ENCODE measurements at regions not wholly inside any gene's neighbourhood (a gene's known extent, or its start where the extent isn't known, plus 50 kb on each side); places are given as distances from the start of the nearest gene placed in this dataset.

DNA sequence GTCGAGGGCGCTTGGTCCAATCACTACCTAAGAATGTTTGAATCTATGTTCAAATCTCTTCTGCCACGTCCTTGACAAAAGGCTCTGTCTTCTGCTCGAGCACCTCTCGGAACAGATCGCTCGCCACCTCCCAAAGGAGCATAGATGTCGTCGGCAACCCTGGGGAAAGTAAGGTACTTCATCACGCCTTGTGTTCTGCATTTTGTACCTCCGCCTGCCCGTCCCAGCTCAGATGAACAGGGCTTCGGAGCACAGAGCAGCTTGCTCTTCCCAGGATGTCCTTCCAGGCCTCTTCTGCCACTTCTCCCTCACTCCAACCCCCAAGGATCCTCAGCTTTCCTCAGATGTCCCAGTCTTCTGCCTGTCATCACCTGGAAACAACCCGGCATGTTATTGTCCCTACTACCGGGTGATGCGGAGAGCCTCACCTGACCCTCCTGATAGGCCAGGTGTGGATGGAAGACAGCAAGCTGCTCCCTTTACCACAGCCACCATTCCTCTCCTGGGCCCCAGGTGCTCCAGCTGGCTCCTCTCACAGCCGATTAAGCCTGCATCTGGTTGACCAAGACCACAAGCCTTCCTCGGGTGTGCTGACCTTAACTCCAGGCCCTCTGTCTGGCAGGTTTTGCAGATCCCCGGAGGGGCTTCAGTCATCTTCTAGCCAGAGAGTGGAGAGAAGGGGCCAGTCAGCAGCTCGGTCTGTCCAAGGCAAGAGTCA is 270.5 kb downstream of the FAM43A start:
- Histone ChIP-seq H3K4me3 (ENCODE audit: low read depth, low read length) (no peak overlapping the region), H3K79me2 (ENCODE audit: control insufficient read depth, insufficient read depth, low read length, poor library complexity) (no peaks in the 10 kb centered on the region), H3K9ac (ENCODE audit: low read length) (no peak overlapping the region), H4K8ac (ENCODE audit: low read depth, low read length) (no peak overlapping the region), H2AFZ (ENCODE audit: insufficient read depth, low read length, poor library complexity) (no peak overlapping the region), H2BK12ac (ENCODE audit: low read length) (no peak overlapping the region), H3K18ac (ENCODE audit: low read length) (no peak overlapping the region), H3K27me3 (ENCODE audit: insufficient read depth, low read length) (no peaks in the 10 kb centered on the region), H3K36me3 (ENCODE audit: control insufficient read depth in 1 of 2, insufficient read depth in 2 of 2, low read length in 2 of 2) (no peaks in the 10 kb centered on the region), H2AK5ac (ENCODE audit: low read length) (no peak overlapping the region), H3K4me2 (ENCODE audit: low read length) (no peak overlapping the region), H3K4me1 (ENCODE audit: control insufficient read depth in 1 of 2, insufficient read depth in 2 of 2, low read length in 2 of 2) (peaks cover 0 to 3% of the 10 kb centered on the region in 2 experiments), H3K79me1 (ENCODE audit: low read length) (no peaks in the 10 kb centered on the region), H3K4ac (ENCODE audit: low read depth, low read length) (no peak overlapping the region), H3K9me3 (ENCODE audit: insufficient read depth, low read depth, low read length) (no peaks in the 10 kb centered on the region), H3K14ac (ENCODE audit: low read length) (no peak overlapping the region), H3K23ac (ENCODE audit: low read length) (no peak overlapping the region), H4K91ac (ENCODE audit: low read depth, low read length) (no peak overlapping the region), H2BK5ac (ENCODE audit: low read depth, low read length, poor library complexity) (no peak overlapping the region), H2BK120ac (ENCODE audit: insufficient read depth, low read length, poor library complexity) (no peak overlapping the region), H4K12ac (ENCODE audit: low read depth, low read length) (no peak overlapping the region), H3K27ac (ENCODE audit: low read depth, low read length) (no peak overlapping the region)
- no CpG with 5 or more reads among the region's 20 CpGs for WGBS (ENCODE audit: extremely low coverage, insufficient coverage, insufficient read length)
- no peak for DNase-seq

- Histone ChIP-seq H3K18ac (ENCODE audit: low read length) (no peak overlapping the region), H4K12ac (ENCODE audit: low read depth, low read length) (no peak overlapping the region), H2BK12ac (ENCODE audit: low read length) (no peak overlapping the region), H3K14ac (ENCODE audit: low read length) (no peak overlapping the region), H3K79me2 (ENCODE audit: control insufficient read depth, insufficient read depth, low read length, poor library complexity) (no peaks in the 10 kb centered on the region), H3K4me1 (ENCODE audit: control insufficient read depth in 1 of 2, insufficient read depth in 2 of 2, low read length in 2 of 2) (peaks cover 0 to 3% of the 10 kb centered on the region in 2 experiments), H2AK5ac (ENCODE audit: low read length) (no peak overlapping the region), H3K79me1 (ENCODE audit: low read length) (no peaks in the 10 kb centered on the region), H3K4ac (ENCODE audit: low read depth, low read length) (no peak overlapping the region), H3K4me3 (ENCODE audit: low read depth, low read length) (no peak overlapping the region), H3K9me3 (ENCODE audit: insufficient read depth, low read depth, low read length) (no peaks in the 10 kb centered on the region), H3K27ac (ENCODE audit: low read depth, low read length) (no peak overlapping the region), H3K23ac (ENCODE audit: low read length) (no peak overlapping the region), H2BK120ac (ENCODE audit: insufficient read depth, low read length, poor library complexity) (no peak overlapping the region), H4K91ac (ENCODE audit: low read depth, low read length) (no peak overlapping the region), H3K27me3 (ENCODE audit: insufficient read depth, low read length) (no peaks in the 10 kb centered on the region), H3K36me3 (ENCODE audit: control insufficient read depth in 1 of 2, insufficient read depth in 2 of 2, low read length in 2 of 2) (no peaks in the 10 kb centered on the region), H2BK5ac (ENCODE audit: low read depth, low read length, poor library complexity) (no peak overlapping the region), H2AFZ (ENCODE audit: insufficient read depth, low read length, poor library complexity) (no peak overlapping the region), H3K9ac (ENCODE audit: low read length) (no peak overlapping the region), H4K8ac (ENCODE audit: low read depth, low read length) (no peak overlapping the region), H3K4me2 (ENCODE audit: low read length) (no peak overlapping the region)
- no CpG with 5 or more reads among the region's 17 CpGs for WGBS (ENCODE audit: extremely low coverage, insufficient coverage, insufficient read length)
- DNase-seq = no peak
Observed at GRCh38 chr3:194956697-194957396, 271.2 kb downstream of the FAM43A start.

DNA sequence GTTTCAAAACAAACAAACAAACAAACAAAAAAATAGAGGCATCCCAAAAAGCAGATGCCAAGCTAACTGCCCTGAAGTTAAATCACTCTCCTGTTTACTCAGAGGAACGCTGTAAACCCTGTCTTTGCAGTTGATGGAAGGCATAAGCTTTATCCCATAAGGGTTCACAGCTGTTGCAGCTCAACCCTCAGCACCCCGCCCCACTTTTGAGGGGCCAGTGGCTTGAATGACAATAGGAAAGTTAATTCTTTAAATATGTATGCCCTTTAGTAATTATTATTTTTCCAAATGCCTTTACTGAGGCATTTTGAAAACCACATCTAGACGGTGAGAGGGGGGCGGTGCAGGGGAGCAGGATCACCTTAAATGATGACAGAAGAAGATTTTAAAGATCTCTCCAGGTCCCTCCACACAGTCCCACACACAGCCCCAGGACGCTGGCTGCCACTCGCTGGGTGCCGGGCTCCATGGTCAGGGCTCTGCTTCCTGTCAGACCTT is 272.1 kb downstream of the FAM43A start:
- Histone ChIP-seq H3K4me3 (ENCODE audit: low read depth, low read length) (no peak overlapping the region), H3K14ac (ENCODE audit: low read length) (no peak overlapping the region), H3K4me1 (ENCODE audit: control insufficient read depth in 1 of 2, insufficient read depth in 2 of 2, low read length in 2 of 2) (peaks cover 0 to 3% of the 10 kb centered on the region in 2 experiments), H4K12ac (ENCODE audit: low read depth, low read length) (no peak overlapping the region), H3K36me3 (ENCODE audit: control insufficient read depth in 1 of 2, insufficient read depth in 2 of 2, low read length in 2 of 2) (no peaks in the 10 kb centered on the region), H4K91ac (ENCODE audit: low read depth, low read length) (no peak overlapping the region), H3K27ac (ENCODE audit: low read depth, low read length) (no peak overlapping the region), H2BK5ac (ENCODE audit: low read depth, low read length, poor library complexity) (no peak overlapping the region), H2BK120ac (ENCODE audit: insufficient read depth, low read length, poor library complexity) (no peak overlapping the region), H3K27me3 (ENCODE audit: insufficient read depth, low read length) (no peaks in the 10 kb centered on the region), H2BK12ac (ENCODE audit: low read length) (no peak overlapping the region), H2AK5ac (ENCODE audit: low read length) (no peak overlapping the region), H3K23ac (ENCODE audit: low read length) (no peak overlapping the region), H3K9ac (ENCODE audit: low read length) (no peak overlapping the region), H3K79me1 (ENCODE audit: low read length) (no peaks in the 10 kb centered on the region), H2AFZ (ENCODE audit: insufficient read depth, low read length, poor library complexity) (no peak overlapping the region), H3K79me2 (ENCODE audit: control insufficient read depth, insufficient read depth, low read length, poor library complexity) (no peaks in the 10 kb centered on the region), H3K4ac (ENCODE audit: low read depth, low read length) (no peak overlapping the region), H3K9me3 (ENCODE audit: insufficient read depth, low read depth, low read length) (no peaks in the 10 kb centered on the region), H3K18ac (ENCODE audit: low read length) (no peak overlapping the region), H4K8ac (ENCODE audit: low read depth, low read length) (no peak overlapping the region), H3K4me2 (ENCODE audit: low read length) (no peak overlapping the region)
- DNase-seq = no peak
- no CpG with 5 or more reads among the region's 7 CpGs for WGBS (ENCODE audit: extremely low coverage, insufficient coverage, insufficient read length)

DNA sequence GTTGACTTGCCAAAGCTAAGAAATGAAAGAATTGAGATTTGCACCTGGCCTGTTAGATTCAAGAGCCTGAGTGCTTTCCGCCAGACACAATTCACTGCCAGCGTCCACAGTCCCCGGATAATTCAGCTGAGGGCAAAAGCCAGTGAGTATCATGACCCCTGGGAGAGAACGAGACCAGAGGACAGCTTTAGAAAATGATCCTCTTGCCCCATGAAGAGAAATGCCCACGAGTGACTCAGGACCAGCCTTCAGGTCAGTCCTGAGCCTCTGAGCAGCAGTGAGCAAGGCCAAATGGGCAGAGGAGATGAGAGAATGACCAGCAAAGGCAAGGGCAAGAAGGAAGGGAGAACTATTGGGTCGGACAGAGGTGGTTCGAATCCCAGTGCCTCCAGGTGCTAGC is 273.5 kb downstream of the FAM43A start:
- H3K4me3 ChIP-seq (ENCODE audit: low read depth, low read length) = no peak overlapping the region

More for the DNA sequence above, 273.5 kb downstream of the FAM43A start:
- Histone ChIP-seq H4K91ac (ENCODE audit: low read depth, low read length) (no peak overlapping the region), H2BK120ac (ENCODE audit: insufficient read depth, low read length, poor library complexity) (no peak overlapping the region), H3K18ac (ENCODE audit: low read length) (no peak overlapping the region), H3K4me1 (ENCODE audit: control insufficient read depth in 1 of 2, insufficient read depth in 2 of 2, low read length in 2 of 2) (no peaks in the 10 kb centered on the region), H3K4me2 (ENCODE audit: low read length) (no peak overlapping the region), H3K9ac (ENCODE audit: low read length) (no peak overlapping the region), H3K9me3 (ENCODE audit: insufficient read depth, low read depth, low read length) (no peaks in the 10 kb centered on the region), H3K79me1 (ENCODE audit: low read length) (no peaks in the 10 kb centered on the region), H2BK12ac (ENCODE audit: low read length) (no peak overlapping the region), H3K14ac (ENCODE audit: low read length) (no peak overlapping the region), H3K23ac (ENCODE audit: low read length) (no peak overlapping the region), H2BK5ac (ENCODE audit: low read depth, low read length, poor library complexity) (no peak overlapping the region), H3K4ac (ENCODE audit: low read depth, low read length) (no peak overlapping the region), H3K27me3 (ENCODE audit: insufficient read depth, low read length) (no peaks in the 10 kb centered on the region), H4K8ac (ENCODE audit: low read depth, low read length) (no peak overlapping the region), H3K36me3 (ENCODE audit: control insufficient read depth in 1 of 2, insufficient read depth in 2 of 2, low read length in 2 of 2) (no peaks in the 10 kb centered on the region), H2AK5ac (ENCODE audit: low read length) (no peak overlapping the region), H2AFZ (ENCODE audit: insufficient read depth, low read length, poor library complexity) (no peak overlapping the region), H4K12ac (ENCODE audit: low read depth, low read length) (no peak overlapping the region), H3K79me2 (ENCODE audit: control insufficient read depth, insufficient read depth, low read length, poor library complexity) (no peaks in the 10 kb centered on the region), H3K27ac (ENCODE audit: low read depth, low read length) (no peak overlapping the region)
- DNase-seq = no peak
- no CpG with 5 or more reads among the region's 7 CpGs for WGBS (ENCODE audit: extremely low coverage, insufficient coverage, insufficient read length)
